ENCODE measurements at regions not wholly inside any gene's neighbourhood (a gene's known extent, or its start where the extent isn't known, plus 50 kb on each side); places are given as distances from the start of the nearest gene placed in this dataset.

DNA sequence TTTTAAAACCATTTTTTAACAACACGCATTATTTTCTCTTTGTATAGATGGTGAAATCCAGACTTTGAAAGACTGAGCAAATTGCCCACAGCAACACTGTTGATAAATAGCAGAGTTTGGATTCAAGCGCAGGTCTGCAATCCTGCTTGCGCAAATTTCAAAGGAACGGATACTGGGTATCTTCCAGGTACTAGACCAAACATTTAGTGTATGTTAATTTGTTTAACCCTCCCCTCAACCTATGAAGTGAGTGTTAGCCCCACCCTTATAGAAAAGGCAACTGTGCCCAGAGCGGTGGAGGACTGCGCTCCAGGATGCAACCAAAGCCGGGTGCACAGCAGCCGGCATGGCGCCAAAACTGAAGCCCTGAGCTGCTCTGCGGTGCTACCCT lies 103.8 kb downstream of the CPN2 start:
- TF ChIP-seq POLR2A (IDR thresholded peaks at IDR 0.05), result no peak
- TF ChIP-seq, protein P1, sequence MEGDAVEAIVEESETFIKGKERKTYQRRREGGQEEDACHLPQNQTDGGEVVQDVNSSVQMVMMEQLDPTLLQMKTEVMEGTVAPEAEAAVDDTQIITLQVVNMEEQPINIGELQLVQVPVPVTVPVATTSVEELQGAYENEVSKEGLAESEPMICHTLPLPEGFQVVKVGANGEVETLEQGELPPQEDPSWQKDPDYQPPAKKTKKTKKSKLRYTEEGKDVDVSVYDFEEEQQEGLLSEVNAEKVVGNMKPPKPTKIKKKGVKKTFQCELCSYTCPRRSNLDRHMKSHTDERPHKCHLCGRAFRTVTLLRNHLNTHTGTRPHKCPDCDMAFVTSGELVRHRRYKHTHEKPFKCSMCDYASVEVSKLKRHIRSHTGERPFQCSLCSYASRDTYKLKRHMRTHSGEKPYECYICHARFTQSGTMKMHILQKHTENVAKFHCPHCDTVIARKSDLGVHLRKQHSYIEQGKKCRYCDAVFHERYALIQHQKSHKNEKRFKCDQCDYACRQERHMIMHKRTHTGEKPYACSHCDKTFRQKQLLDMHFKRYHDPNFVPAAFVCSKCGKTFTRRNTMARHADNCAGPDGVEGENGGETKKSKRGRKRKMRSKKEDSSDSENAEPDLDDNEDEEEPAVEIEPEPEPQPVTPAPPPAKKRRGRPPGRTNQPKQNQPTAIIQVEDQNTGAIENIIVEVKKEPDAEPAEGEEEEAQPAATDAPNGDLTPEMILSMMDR (IDR thresholded peaks at IDR 0.05), result no peak

All from body of pancreas (tissue), 4 donors.